Choroid plexus epithelial cell (primary cell): ENCODE measurements at regions not wholly inside any gene's neighbourhood (a gene's known extent, or its start where the extent isn't known, plus 50 kb on each side); places are given as distances from the start of the nearest gene placed in this dataset.

ENCODE experiments used
- DNase-seq: peaks from one replicate; pipeline ENCODE4 v3.0.0-alpha.2; 2010; ENCODE audit warnings: low read depth
- H3K4me3 ChIP-seq: 2 replicates; pipeline ENCODE4 v1.5.1; 2011; ENCODE audit warnings: low read depth, mild to moderate bottlenecking, control low read depth, low read length, moderate library complexity
- CTCF ChIP-seq: conservative IDR thresholded peaks from 2 replicates; pipeline ENCODE4 v1.5.1; 2011; ENCODE audit warnings: low read depth, mild to moderate bottlenecking, control low read depth, inconsistent platforms, low read length, moderate library complexity

GRCh38 chr2:57602733-57603132, 443.9 kb upstream of the VRK2 start:
- no peak for TF ChIP-seq CTCF

GRCh38 chr2:57614988-57615387, 431.6 kb upstream of the VRK2 start:
- TF ChIP-seq CTCF, result no peak
- no peak for DNase-seq
- no peak overlapping the region for H3K4me3 ChIP-seq

More at GRCh38 chr2:57602733-57603132, 443.9 kb upstream of the VRK2 start:
- H3K4me3 ChIP-seq, result no peak overlapping the region
- DNase-seq, result no peak

- H3K4me3 ChIP-seq, result no peak overlapping the region
- DNase-seq, result no peak
- TF ChIP-seq CTCF, result no peak
Observed at GRCh38 chr2:57615855-57616556, 430.6 kb upstream of the VRK2 start.

DNA sequence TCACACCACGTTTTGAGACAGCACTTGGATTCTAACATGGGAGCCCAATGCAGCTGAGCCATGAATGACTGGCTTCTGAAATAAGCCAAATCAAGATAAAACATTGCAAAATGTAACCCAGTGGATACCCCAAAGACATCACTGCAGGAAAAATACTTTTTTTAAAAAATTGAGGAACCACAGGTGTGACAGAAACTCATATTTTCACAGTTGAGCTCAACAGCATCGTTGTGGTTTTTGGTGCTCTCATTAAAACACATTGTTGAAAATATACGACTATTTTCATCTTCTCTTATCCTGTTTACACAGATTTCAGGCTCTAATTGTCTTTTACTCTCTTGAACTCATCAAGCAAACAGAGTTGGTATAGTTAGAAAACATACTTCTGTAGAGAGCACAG, 429.3 kb upstream of the VRK2 start:
- no peak overlapping the region for H3K4me3 ChIP-seq
- no peak for TF ChIP-seq CTCF
- DNase-seq, result no peak

DNA sequence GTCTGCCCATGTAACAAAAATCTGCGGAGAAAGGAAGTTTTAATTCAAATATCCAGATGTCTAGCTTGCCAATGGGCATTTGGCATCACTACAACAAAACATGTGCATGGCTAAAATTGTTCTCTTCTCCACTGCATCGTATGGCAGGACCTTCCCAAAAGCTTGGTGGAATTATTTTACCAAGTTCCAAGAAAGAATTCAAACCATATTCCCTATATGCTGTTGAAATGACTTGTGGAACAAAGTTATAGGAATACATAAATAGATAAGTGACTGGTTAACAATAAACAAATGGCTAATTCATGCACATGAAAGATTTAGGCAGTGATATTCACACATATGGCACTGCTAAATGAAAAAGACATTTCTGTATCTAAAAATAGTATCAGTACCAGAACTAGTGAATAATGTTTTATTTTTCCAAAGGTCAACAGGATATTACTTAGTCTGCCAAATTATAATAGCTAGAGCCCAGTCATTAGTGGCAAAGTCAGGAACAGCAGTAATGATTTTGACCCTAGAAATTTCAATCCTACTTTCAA, 425.4 kb upstream of the VRK2 start:
- DNase-seq, result no peak
- TF ChIP-seq CTCF, result no peak
- H3K4me3 ChIP-seq, result no peak overlapping the region

GRCh38 chr2:57622009-57622408, 424.6 kb upstream of the VRK2 start:
- DNase-seq, result no peak
- no peak for TF ChIP-seq CTCF
- no peak overlapping the region for H3K4me3 ChIP-seq

DNA sequence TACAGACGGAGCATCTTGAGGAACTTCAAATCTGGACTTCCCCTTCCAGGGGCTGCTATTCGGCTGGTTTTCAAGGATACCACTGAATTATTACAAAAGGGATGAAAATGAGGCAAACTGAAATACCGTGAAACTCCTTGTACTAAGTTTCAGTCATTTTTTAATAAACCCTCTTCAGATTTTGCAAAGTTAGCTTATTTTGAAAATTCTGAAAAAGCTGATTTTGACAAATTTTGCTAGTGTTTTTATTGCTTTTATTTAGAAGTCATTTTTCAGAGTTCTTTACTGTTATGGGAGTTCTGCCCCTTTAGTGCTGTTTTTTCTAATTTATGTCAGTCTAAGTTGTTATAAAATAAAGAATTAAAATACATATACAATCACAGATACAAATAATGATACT, 390.4 kb upstream of the VRK2 start:
- DNase-seq, result no peak
- no peak overlapping the region for H3K4me3 ChIP-seq

More for the DNA sequence above, 390.4 kb upstream of the VRK2 start:
- no peak for TF ChIP-seq CTCF
